Astrocyte (in vitro differentiated cells and primary cell): ENCODE measurements at regions not wholly inside any gene's neighbourhood (a gene's known extent, or its start where the extent isn't known, plus 50 kb on each side); places are given as distances from the start of the nearest gene placed in this dataset.

Source experiments
- EZH2 ChIP-seq: IDR thresholded peaks from 2 replicates; pipeline ENCODE4 v1.6.1; 2012; ENCODE audit warnings: mild to moderate bottlenecking, low read length, inconsistent platforms; ENCODE audit not compliant: insufficient read depth
- TF ChIP-seq, protein P1 (sequence below): IDR thresholded peaks from 2 replicates; pipeline ENCODE4 v1.5.1; 2011; ENCODE audit warnings: low read depth, mild to moderate bottlenecking, inconsistent platforms, low read length, moderate library complexity; ENCODE audit not compliant: insufficient read depth

DNA sequence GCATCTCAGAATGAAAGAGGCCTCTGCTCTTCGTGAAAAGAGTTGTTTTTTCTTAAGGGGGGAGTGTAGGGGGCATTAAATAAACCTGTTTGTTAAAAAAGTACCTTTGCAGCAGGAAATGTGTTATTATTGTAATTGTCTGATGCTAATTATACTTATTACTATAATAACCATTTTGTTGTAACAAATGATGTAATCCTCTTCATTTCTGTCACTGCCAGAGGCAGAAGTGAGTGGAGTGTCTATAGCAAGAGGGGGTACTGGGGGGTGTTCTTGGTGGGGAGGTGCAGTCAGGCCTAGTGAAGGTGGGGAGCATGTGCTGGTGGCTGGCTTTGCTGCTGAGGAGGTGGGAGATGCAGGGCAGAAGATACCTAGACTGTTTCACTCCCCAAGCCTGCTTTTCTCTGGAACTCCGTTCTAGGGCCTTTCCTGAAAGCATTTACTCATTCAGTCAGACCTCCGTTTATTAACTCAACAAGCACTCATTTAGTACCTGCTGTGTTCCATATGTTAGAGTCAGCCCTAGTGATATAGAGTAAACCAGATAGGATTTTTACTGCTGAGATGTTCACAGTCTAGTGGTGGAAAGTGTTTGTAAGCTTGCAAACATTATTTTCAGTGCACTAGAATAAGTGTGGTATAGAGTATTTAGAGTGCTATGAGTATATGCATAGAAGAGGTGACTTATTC lies 77.5 kb upstream of the CISTR start:
- TF ChIP-seq, protein P1, sequence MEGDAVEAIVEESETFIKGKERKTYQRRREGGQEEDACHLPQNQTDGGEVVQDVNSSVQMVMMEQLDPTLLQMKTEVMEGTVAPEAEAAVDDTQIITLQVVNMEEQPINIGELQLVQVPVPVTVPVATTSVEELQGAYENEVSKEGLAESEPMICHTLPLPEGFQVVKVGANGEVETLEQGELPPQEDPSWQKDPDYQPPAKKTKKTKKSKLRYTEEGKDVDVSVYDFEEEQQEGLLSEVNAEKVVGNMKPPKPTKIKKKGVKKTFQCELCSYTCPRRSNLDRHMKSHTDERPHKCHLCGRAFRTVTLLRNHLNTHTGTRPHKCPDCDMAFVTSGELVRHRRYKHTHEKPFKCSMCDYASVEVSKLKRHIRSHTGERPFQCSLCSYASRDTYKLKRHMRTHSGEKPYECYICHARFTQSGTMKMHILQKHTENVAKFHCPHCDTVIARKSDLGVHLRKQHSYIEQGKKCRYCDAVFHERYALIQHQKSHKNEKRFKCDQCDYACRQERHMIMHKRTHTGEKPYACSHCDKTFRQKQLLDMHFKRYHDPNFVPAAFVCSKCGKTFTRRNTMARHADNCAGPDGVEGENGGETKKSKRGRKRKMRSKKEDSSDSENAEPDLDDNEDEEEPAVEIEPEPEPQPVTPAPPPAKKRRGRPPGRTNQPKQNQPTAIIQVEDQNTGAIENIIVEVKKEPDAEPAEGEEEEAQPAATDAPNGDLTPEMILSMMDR: no peak
- TF ChIP-seq EZH2: no peak
